ENCODE measurements at regions not wholly inside any gene's neighbourhood (a gene's known extent, or its start where the extent isn't known, plus 50 kb on each side); places are given as distances from the start of the nearest gene placed in this dataset.
A peak's percentile ranks its signal among the peaks of the same experiment; 100 is the strongest.

DNA sequence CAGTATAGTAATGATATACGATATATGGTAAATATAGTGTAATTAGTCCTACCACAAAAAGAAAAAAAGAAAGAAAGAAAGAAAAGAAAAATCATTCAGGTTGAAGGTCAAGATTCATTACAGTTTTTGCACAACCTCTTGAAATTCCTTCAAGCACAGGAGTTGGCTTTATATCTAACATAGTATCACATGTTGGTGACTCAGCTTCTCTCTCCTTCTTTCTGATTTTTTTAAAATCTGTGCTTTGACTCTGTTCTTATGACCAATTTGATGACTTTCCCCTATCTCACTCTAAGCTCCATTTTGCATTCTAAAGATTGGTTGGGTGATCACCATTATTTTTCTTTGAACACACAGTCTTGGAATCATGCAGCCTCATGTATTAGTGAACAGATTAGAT is 148.2 kb upstream of the COL11A1 start:
- H3K4me3 ChIP-seq = no peak overlapping the region
- WGBS, 2 donors = 87 to 95% methylated on average over 1 of the region's 1 CpG
- DNase-seq (ENCODE audit: low spot score in 2 of 2) = no peak
- TF ChIP-seq, protein P1, sequence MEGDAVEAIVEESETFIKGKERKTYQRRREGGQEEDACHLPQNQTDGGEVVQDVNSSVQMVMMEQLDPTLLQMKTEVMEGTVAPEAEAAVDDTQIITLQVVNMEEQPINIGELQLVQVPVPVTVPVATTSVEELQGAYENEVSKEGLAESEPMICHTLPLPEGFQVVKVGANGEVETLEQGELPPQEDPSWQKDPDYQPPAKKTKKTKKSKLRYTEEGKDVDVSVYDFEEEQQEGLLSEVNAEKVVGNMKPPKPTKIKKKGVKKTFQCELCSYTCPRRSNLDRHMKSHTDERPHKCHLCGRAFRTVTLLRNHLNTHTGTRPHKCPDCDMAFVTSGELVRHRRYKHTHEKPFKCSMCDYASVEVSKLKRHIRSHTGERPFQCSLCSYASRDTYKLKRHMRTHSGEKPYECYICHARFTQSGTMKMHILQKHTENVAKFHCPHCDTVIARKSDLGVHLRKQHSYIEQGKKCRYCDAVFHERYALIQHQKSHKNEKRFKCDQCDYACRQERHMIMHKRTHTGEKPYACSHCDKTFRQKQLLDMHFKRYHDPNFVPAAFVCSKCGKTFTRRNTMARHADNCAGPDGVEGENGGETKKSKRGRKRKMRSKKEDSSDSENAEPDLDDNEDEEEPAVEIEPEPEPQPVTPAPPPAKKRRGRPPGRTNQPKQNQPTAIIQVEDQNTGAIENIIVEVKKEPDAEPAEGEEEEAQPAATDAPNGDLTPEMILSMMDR (IDR thresholded peaks at IDR 0.05) = no peak
- no peak for TF ChIP-seq EP300 (IDR thresholded peaks at IDR 0.05)
- no peak for TF ChIP-seq POLR2A (IDR thresholded peaks at IDR 0.05)
- H3K9me3 ChIP-seq = no peaks in the 10 kb centered on the region
- H3K27ac ChIP-seq = no peak overlapping the region
- no peaks in the 10 kb centered on the region for H3K27me3 ChIP-seq
- H3K4me1 ChIP-seq = peaks cover 0 to 9% (median 0%) of the 10 kb centered on the region in 4 donors
- no peaks in the 10 kb centered on the region for H3K36me3 ChIP-seq

DNA sequence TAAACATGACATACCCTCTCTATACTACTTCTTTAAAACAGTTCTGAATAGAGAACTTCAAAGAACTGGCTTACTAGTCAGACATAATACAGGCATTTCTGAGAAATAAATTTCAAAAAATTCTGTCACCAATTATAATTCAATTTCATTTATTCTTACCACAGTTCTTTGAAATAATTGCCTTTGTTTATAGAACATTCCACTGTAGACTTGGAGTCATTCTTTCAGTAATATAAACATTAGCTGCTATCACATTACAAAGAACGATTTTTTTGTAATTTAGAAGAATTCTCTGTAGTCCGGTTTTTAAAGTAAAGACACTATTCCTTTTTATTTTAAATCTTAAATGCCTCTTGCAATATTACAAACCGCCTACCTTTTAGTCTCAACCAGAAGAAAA is 146.4 kb upstream of the COL11A1 start:
- DNase-seq (ENCODE audit: low spot score in 2 of 2) = no peak
- Histone ChIP-seq H3K9me3 (no peaks in the 10 kb centered on the region), H3K4me3 (no peak overlapping the region), H3K27me3 (no peaks in the 10 kb centered on the region), H3K4me1 (peaks cover 0 to 9% (median 0%) of the 10 kb centered on the region in 4 donors), H3K27ac (no peak overlapping the region), H3K36me3 (no peaks in the 10 kb centered on the region)
- TF ChIP-seq POLR2A (IDR thresholded peaks at IDR 0.05) = no peak
- no peak for TF ChIP-seq EP300 (IDR thresholded peaks at IDR 0.05)
- TF ChIP-seq, protein P1 (IDR thresholded peaks at IDR 0.05) = no peak
- WGBS, 2 donors = 27 to 29% methylated on average over 3 of the region's 3 CpGs

DNA sequence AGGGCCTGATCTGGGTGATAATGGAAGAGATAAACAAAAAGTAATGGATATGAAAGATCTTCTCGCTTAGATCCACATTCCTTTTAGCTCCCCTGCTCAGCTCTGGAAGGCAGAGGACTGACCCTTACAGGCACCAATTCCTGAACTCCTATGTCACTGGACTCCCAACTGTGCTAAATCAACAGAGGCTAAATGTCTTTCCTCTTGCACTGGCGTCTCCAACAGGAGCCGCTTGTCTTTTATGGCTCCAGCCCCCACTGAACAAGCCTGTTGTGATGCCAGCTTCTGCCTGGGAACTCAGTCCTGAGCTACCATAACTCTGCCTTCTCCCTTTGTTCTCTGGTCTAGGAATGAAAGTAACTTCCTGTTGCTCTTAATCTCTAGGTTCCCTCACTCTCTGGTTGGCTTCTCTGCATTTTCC is 142.1 kb upstream of the COL11A1 start:
- Histone ChIP-seq H3K27ac (no peak overlapping the region), H3K4me3 (no peak overlapping the region), H3K36me3 (no peaks in the 10 kb centered on the region), H3K9me3 (no peaks in the 10 kb centered on the region), H3K27me3 (no peaks in the 10 kb centered on the region), H3K4me1 (peaks cover 0 to 4% (median 0%) of the 10 kb centered on the region in 4 donors)
- DNase-seq (ENCODE audit: low spot score in 2 of 2) = no peak
- 25 to 35% methylated on average over 3 of the region's 3 CpGs for WGBS, 2 donors
- TF ChIP-seq POLR2A (IDR thresholded peaks at IDR 0.05) = no peak
- TF ChIP-seq, protein P1 (IDR thresholded peaks at IDR 0.05) = no peak
- no peak for TF ChIP-seq EP300 (IDR thresholded peaks at IDR 0.05)

DNA sequence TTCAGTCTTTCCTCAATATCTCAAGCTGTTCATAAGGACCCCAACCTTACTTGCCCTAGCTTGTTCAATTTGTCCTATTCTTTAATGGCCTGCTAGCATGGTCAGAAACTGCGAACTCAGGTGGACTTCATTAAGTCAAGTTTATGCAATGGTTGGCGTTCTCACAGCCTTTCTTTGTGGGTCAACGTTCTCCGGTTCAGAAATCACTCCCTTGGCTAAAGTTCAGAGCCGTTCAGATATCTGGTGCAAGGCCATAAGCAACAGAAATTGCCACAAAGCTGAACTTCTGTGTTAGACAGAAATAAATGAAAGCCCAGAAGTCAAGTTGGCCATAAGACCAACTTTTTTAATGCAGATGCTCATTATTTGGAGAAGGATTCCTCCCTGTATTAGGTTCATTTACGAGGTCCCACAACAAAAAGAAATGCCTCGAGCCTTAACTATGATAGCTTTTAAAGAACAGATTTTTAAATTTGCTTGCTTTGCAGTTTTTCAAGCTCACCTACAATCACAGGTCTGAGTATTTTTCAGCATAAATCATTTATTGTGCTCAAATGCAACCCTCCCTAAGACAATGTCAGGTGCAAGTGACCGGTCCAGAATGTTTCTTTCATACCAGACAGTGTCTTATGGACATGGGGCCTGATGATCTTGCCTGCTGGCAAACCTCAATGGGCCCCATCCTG is 140.2 kb upstream of the COL11A1 start:
- no peaks in the 10 kb centered on the region for H3K4me1 ChIP-seq
- no peak overlapping the region for H3K4me3 ChIP-seq
- no peaks in the 10 kb centered on the region for H3K9me3 ChIP-seq
- DNase-seq (ENCODE audit: low spot score in 2 of 2) = peak in 1 of 2 donors; percentile 33
- H3K36me3 ChIP-seq = no peaks in the 10 kb centered on the region
- 67 to 78% methylated on average over 8 of the region's 8 CpGs for WGBS, 2 donors
- H3K27ac ChIP-seq = no peak overlapping the region
- H3K27me3 ChIP-seq = no peaks in the 10 kb centered on the region
- TF ChIP-seq, protein P1 (IDR thresholded peaks at IDR 0.05) = no peak
- TF ChIP-seq EP300 (IDR thresholded peaks at IDR 0.05) (peak in 1 of 2 donors; percentile 27), POLR2A (IDR thresholded peaks at IDR 0.05) (no peak)

DNA sequence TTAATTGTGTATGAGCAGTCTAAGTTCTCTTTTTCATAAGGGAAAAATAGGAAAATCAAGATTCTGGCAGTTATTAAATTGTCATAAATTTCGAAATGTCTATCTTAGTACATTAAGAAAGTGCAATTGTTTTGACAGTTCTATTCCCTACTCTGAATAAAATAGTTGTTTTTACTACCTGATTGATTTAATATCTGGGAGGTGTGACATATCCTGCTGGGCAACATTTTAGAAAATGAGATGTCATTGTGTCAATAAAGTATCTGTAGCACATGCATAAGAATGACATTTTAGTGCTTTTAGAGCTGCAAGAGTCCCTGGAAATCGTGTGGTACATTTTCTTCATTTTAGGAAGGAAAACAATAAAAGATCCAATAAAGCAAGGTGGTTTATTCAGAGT is 139.2 kb upstream of the COL11A1 start:
- DNase-seq (ENCODE audit: low spot score in 2 of 2) = no peak
- TF ChIP-seq POLR2A (IDR thresholded peaks at IDR 0.05) (no peak), EP300 (IDR thresholded peaks at IDR 0.05) (no peak)
- TF ChIP-seq, protein P1 (IDR thresholded peaks at IDR 0.05) = no peak
- Histone ChIP-seq H3K27me3 (no peaks in the 10 kb centered on the region), H3K27ac (no peak overlapping the region), H3K4me3 (no peak overlapping the region), H3K4me1 (no peaks in the 10 kb centered on the region), H3K9me3 (no peaks in the 10 kb centered on the region), H3K36me3 (no peaks in the 10 kb centered on the region)
- 26 to 38% methylated on average over 2 of the region's 2 CpGs for WGBS, 2 donors

Measured in tibial nerve (tissue), 4 donors.